SKM-1 (cell line): ENCODE measurements at regions not wholly inside any gene's neighbourhood (a gene's known extent, or its start where the extent isn't known, plus 50 kb on each side); places are given as distances from the start of the nearest gene placed in this dataset.

Source experiments
- DNase-seq: peaks from one replicate; lab custom pipeline; 2025; ENCODE audit not compliant: unreplicated experiment; lab: John Stamatoyannopoulos, UW

- DNase-seq, result no peak
These were observed 66.9 kb upstream of the BAIAP2L1 start for GRCh38 chr7:98467570-98468312.

DNA sequence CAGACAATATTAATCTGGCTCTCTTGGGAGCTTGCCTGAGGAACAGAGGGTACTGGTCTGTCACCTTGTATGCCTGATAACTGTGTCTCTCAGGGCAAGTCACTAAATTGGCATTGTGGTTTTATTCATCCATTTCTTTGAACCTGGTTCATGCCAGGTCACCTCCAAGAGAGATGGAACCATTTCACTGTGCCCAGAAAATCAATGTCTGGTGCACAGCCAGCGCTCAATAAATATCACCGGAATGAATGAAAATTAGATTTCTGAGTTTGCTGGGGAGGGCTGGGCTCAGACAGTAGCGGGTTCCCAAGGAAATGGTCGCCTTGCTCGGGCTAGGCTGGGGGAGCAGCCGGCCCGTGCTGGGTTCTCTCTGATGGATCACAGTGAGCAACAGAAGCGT lies 64.1 kb upstream of the BAIAP2L1 start:
- DNase-seq, result no peak

GRCh38 chr7:98464558-98464940 lies 63.7 kb upstream of the BAIAP2L1 start:
- DNase-seq, result no peak

DNA sequence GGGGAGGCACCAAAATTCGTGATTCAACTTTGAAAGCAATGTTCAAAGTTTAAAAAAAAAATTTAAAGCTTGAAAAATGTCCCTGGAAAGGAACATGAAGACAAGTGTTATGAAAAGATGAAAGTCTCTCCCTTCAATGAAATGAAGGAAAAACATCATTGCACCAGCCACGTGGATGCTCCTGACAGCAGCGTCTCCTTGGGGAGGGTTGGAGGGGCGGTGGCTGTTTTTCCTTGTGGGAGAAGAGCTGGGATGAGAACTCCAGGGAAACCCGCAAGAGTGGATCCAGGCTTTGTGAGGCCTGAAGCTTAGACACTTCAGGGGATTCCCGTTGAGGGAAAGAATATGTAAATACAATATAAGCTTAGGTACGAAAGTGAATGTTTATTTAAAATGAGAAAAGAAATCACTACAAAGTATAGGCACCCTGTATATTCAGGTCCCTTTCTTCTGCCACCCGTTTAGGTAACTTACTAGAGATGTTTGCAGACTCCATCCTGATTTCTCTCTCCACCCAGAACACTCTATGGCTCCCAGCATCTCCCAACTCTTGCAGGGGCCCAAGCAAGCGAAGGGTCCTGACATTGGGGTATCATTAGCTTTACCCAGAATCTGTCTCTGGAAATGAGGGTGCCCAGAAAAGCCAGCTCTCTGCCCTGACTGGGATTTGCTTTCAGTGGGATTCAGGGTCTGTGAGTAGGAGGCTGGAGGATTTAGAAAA lies 63.1 kb upstream of the BAIAP2L1 start:
- DNase-seq, result no peak

- no peak for DNase-seq
These were observed 62.2 kb upstream of the BAIAP2L1 start for GRCh38 chr7:98462911-98463633.

DNA sequence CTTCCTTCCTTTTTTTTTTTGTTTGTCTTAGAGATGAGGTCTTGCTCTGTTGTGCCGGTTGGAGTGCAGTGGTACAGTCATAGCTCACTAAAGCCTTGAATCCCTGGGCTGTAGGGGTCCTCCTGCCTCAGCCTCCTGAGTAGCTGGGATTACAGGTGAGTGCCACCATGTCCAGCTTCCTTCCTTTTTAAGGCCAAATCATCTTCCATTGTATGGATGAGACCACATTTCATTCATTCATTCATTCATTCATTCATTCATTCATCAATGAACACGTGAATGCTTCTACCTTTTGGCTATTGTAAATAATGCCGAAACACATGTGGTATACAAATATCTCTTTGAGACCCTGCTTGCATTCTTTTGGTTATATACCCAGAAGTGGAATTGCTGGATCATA lies 60.0 kb upstream of the BAIAP2L1 start:
- DNase-seq, result no peak

GRCh38 chr7:98459529-98459928 lies 58.6 kb upstream of the BAIAP2L1 start:
- no peak for DNase-seq

DNA sequence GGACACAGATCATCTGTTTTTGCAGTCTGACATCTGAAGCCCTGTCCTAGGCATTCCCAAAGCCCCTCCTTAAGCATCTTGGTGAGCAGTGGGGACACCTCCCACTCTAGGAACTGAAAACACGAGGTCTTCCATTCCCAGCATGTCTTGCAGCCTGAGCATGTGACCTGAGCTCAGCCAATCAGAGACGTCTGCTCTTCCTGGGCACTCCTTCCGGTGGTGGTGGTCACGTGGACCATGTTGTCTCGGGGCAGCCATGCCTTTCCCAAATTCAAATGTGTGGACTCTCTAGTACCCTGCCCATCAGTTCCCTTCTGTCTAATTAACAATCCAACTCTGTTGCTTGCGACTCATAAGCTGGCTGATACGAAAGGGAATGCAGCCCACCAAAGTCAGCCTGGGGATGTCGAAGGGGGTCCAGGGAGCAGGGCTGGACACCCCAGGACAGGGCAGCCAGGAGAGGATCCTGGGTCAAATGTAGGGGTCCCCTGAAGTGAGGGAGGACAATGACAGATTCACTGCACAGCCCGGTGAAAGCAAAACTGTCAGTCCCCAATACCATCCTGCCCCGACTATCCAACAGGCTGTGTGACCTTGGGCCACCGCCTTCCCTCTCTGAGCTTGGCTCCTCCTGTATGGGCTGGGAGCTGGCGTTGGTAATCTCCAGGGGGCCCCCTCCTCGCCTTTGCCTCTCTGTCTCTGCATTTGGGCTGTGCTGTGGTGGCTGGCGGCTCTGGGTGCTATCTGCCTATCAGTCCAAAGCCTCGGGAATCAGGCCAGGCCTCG lies 57.4 kb upstream of the BAIAP2L1 start:
- no peak for DNase-seq

DNA sequence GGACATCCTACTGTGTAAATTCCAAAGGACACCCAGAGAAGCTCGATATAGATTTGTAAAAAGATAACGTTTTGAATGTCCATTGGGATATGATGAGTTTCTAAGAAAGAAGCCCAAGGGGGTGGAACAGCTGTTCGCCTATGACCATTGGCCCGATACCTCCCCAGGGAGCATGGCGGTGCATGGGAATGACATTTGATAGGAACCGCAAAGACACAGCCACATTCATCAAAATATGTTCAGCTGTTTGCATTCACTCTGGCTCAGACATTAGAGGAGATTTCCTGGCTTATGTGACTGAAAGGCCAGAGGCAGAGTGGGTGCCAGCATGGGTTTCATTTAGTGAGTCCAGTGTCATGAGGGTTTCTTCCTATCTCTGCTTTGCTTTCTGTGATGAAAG lies 56.0 kb upstream of the BAIAP2L1 start:
- DNase-seq, result no peak

DNA sequence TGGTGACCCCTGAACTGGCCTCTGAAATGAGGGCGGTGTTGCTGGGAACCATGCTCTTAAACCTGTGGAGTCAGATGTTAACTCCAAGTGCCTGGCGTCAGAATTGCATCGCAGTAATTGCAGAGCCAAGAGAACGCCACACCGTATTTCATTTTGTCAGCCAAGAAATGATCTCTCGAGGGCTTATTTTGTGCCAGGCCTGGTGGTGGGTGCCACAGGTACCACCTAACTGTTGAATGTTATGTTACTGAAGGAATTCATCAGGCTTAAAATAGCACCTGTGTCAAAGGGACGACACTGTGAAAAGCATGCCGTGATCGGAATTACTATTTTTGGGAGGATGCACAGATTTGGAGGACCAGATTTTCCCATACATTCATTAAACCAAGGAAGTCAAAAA lies 51.9 kb upstream of the BAIAP2L1 start:
- DNase-seq, result no peak
